ENCODE measurements at regions not wholly inside any gene's neighbourhood (a gene's known extent, or its start where the extent isn't known, plus 50 kb on each side); places are given as distances from the start of the nearest gene placed in this dataset.

DNA sequence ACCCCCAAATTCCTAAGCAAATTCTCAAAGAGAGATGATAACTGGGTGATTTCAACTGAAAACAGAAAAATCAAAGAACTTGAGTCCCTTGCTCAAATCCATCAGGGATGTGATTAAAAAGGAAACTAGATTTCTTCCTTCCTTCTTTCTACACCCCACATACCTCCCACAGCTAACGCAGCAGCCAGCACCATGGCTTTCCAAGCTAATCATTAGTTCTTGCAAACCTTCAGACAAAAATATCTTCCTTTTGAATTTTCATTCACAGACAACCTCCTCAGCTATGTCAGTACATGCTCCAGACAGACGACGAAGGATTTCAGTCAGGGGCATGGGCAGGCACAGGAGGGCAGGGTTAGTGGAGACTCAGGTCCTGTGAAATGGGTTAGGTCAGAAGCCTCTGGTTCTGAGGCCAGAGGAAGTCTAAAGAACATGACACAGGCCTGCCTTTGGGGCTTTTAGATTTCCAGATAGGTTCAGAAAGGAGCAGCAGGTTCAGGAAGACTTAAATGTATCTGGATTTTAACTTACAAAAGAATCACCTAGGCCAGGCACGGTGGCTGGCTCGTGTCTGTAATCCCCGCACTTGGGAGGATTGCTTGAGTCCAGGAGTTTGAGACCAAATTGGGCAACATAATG, 173.7 kb upstream of the NFIB start:
- no peak for DNase-seq (ENCODE audit: low read depth)
- TF ChIP-seq CTCF (conservative IDR thresholded peaks at IDR 0.05; ENCODE audit: low read depth, low read length): no peak
- H3K4me3 ChIP-seq (ENCODE audit: low read length): no peak overlapping the region

DNA sequence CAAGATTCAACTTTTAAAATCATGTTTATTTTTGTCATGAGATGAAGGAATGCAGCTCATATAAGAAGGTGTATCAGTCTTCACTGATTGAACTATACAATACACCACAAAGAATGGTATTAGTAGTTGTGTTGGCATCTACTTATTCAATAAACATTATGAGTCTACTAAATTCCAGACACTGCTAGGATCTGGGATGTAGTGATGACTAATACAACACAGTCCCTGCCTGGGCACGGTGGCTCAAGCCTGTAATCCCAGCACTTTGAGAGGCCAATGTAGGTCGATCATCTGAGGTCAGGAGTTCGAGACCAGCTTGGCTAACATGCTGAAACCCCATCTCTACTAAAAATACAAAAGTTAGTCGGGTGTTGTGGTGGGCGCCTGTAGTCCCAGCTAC, 171.4 kb upstream of the NFIB start:
- DNase-seq (ENCODE audit: low read depth): no peak
- no peak overlapping the region for H3K4me3 ChIP-seq (ENCODE audit: low read length)
- TF ChIP-seq CTCF (conservative IDR thresholded peaks at IDR 0.05; ENCODE audit: low read depth, low read length): no peak

GRCh38 chr9:14482856-14483255, 168.9 kb upstream of the NFIB start:
- no peak for TF ChIP-seq CTCF (conservative IDR thresholded peaks at IDR 0.05; ENCODE audit: low read depth, low read length)
- DNase-seq (ENCODE audit: low read depth): no peak
- H3K4me3 ChIP-seq (ENCODE audit: low read length): no peak overlapping the region

DNA sequence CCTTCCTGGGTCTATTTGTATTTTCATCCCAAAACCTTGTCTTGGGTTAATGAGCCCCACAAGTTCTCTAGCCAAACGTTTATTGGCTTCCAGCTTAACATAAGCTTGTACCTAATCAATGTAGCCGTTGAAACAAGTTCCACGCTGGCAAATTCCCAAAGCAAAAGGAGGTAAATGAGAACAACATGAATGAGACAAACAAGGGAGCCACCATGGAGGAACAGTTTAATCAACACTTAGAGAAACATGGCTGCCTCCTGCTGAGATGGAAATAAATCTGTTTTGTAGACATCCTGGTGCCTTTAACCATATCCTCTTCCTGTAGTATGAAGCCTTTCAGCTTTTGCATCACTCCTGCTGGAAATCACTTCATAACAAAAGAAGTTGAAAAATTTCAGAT, 166.6 kb upstream of the NFIB start:
- no peak overlapping the region for H3K4me3 ChIP-seq (ENCODE audit: low read length)
- TF ChIP-seq CTCF (conservative IDR thresholded peaks at IDR 0.05; ENCODE audit: low read depth, low read length): no peak
- no peak for DNase-seq (ENCODE audit: low read depth)

- no peak for TF ChIP-seq CTCF (conservative IDR thresholded peaks at IDR 0.05; ENCODE audit: low read depth, low read length)
- DNase-seq (ENCODE audit: low read depth): no peak
- H3K4me3 ChIP-seq (ENCODE audit: low read length): no peak overlapping the region
Observed at GRCh38 chr9:14479163-14479560, 165.2 kb upstream of the NFIB start.

- no peak for TF ChIP-seq CTCF (conservative IDR thresholded peaks at IDR 0.05; ENCODE audit: low read depth, low read length)
- no peak for DNase-seq (ENCODE audit: low read depth)
- no peak overlapping the region for H3K4me3 ChIP-seq (ENCODE audit: low read length)
Observed at GRCh38 chr9:14478175-14479162, 164.5 kb upstream of the NFIB start.

Data from retinal pigment epithelial cell (primary cell).